Hepatocyte (in vitro differentiated cells): ENCODE measurements at regions not wholly inside any gene's neighbourhood (a gene's known extent, or its start where the extent isn't known, plus 50 kb on each side); places are given as distances from the start of the nearest gene placed in this dataset.

Source experiments
- DNase-seq: peaks from one replicate; pipeline ENCODE4 v3.0.0-alpha.2; 2016; ENCODE audit warnings: low spot score
- H2AFZ ChIP-seq: fragments of 200-600 bp; sonication (generic); 2 replicates; pipeline ENCODE4 v1.6.0; 2016; ENCODE audit warnings: antibody characterized with exemption, mild to moderate bottlenecking
- H3K27ac ChIP-seq: fragments of 200-600 bp; sonication (generic); 2 replicates; pipeline ENCODE4 v1.5.1; 2016; ENCODE audit warnings: mild to moderate bottlenecking
- H3K27me3 ChIP-seq: fragments of 200-600 bp; sonication (generic); 2 replicates; pipeline ENCODE4 v1.6.1; 2016
- H3K36me3 ChIP-seq: fragments of 200-600 bp; sonication (generic); replicated peaks from 2 replicates; pipeline ENCODE4 v1.5.1; 2016; ENCODE audit warnings: low read depth; ENCODE audit not compliant: insufficient read depth
- H3K4me1 ChIP-seq: fragments of 200-600 bp; sonication (generic); 2 replicates; pipeline ENCODE4 v1.5.1; 2016; ENCODE audit warnings: mild to moderate bottlenecking, moderate library complexity; ENCODE audit not compliant: insufficient read depth
- H3K4me2 ChIP-seq: fragments of 200-600 bp; sonication (generic); 2 replicates; pipeline ENCODE4 v1.6.0; 2016
- H3K4me3 ChIP-seq: fragments of 200-600 bp; sonication (generic); 2 replicates; pipeline ENCODE4 v1.5.1; 2016; ENCODE audit warnings: mild to moderate bottlenecking
- H3K79me2 ChIP-seq: fragments of 200-600 bp; sonication (generic); 2 replicates; pipeline ENCODE4 v1.6.0; 2017; ENCODE audit warnings: mild to moderate bottlenecking
- H3K9me2 ChIP-seq: fragments of 200-600 bp; sonication (generic); replicated peaks from 2 replicates; pipeline ENCODE4 v1.6.0; 2017; ENCODE audit warnings: mild to moderate bottlenecking; ENCODE audit not compliant: insufficient read depth
- H3K9me3 ChIP-seq: fragments of 200-600 bp; sonication (generic); 2 replicates; pipeline ENCODE4 v1.5.1; 2016; ENCODE audit warnings: low read depth, mild to moderate bottlenecking
- H4K20me1 ChIP-seq: fragments of 200-600 bp; sonication (generic); 2 replicates; pipeline ENCODE4 v1.6.0; 2016; ENCODE audit warnings: mild to moderate bottlenecking; ENCODE audit not compliant: insufficient read depth, poor library complexity, severe bottlenecking
- EZH2 ChIP-seq: fragments of 200-600 bp; sonication (generic); IDR thresholded peaks from 2 replicates; pipeline ENCODE4 v1.6.1; 2016; ENCODE audit warnings: antibody characterized with exemption, mild to moderate bottlenecking, borderline replicate concordance
- EZH2phosphoT487 ChIP-seq: fragments of 200-600 bp; sonication (generic); IDR thresholded peaks from one replicate; pipeline ENCODE4 v1.6.1; 2018; ENCODE audit warnings: antibody characterized with exemption, mild to moderate bottlenecking, low read depth, moderate library complexity; ENCODE audit not compliant: unreplicated experiment, severe bottlenecking
- WGBS: methylation state at CpG from one replicate; pipeline ENCODE4 v1.1.6; 2016; ENCODE audit warnings: low lambda C conversion rate; ENCODE audit errors: missing lambda C conversion rate; 5-methylcytosine and 5-hydroxymethylcytosine counted together
- TF ChIP-seq, protein P1 (sequence below): fragments of 200-600 bp; sonication (generic); IDR thresholded peaks from 2 replicates; pipeline ENCODE4 v1.5.1; 2016; ENCODE audit warnings: antibody characterized with exemption, mild to moderate bottlenecking; ENCODE audit not compliant: poor library complexity

DNA sequence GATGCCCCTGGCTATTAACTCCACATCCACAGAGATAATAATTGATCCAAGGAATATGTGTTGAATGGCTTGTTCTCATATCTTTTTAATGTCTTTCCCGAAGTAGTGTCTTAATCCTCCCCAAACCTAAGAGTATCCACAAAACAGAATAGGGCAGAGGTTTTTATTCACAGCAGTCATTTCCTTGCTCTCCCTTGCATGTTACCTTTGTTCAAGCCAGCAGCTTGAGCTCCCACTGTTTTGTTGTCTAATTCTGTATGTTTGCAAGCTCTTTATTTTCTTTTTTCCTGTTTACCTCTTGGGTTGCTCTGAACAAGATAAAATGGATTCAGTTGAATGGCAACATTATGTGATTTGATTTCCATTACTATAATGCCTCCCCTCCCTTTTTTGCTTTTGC is 308.6 kb upstream of the ZP4 start:
- Histone ChIP-seq H3K27ac (no peak overlapping the region), H3K27me3 (no peaks in the 10 kb centered on the region), H2AFZ (no peak overlapping the region), H4K20me1 (no peaks in the 10 kb centered on the region), H3K4me3 (no peak overlapping the region), H3K4me2 (no peak overlapping the region), H3K9me3 (no peaks in the 10 kb centered on the region), H3K36me3 (no peaks in the 10 kb centered on the region), H3K79me2 (no peaks in the 10 kb centered on the region), H3K4me1 (no peaks in the 10 kb centered on the region), H3K9me2 (no peaks in the 10 kb centered on the region)
- WGBS = 63% methylated on average over 1 of the region's 1 CpG
- no peak for DNase-seq
- TF ChIP-seq, protein P1, sequence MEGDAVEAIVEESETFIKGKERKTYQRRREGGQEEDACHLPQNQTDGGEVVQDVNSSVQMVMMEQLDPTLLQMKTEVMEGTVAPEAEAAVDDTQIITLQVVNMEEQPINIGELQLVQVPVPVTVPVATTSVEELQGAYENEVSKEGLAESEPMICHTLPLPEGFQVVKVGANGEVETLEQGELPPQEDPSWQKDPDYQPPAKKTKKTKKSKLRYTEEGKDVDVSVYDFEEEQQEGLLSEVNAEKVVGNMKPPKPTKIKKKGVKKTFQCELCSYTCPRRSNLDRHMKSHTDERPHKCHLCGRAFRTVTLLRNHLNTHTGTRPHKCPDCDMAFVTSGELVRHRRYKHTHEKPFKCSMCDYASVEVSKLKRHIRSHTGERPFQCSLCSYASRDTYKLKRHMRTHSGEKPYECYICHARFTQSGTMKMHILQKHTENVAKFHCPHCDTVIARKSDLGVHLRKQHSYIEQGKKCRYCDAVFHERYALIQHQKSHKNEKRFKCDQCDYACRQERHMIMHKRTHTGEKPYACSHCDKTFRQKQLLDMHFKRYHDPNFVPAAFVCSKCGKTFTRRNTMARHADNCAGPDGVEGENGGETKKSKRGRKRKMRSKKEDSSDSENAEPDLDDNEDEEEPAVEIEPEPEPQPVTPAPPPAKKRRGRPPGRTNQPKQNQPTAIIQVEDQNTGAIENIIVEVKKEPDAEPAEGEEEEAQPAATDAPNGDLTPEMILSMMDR = no peak
- TF ChIP-seq EZH2 (no peak), EZH2phosphoT487 (no peak)

DNA sequence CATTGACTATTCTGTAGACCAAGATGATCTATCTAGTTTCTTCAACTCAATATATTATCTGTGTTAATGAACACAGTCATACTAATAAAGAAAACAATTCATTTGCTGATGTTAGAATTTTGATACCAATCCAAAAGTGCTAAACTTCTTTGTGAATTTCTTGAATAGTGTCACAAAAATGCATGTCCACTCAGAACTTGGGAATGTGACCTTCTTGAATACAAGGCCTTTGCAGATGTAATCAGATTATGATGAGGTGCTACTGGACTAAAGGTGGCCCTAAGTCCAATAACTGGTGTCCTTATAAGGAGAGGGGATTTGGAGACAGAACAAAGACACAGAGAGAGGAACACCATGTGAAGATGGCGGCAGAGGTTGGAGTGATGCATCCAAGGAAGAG is 305.8 kb upstream of the ZP4 start:
- Histone ChIP-seq H3K27me3 (no peaks in the 10 kb centered on the region), H3K9me2 (no peaks in the 10 kb centered on the region), H4K20me1 (no peaks in the 10 kb centered on the region), H3K27ac (no peak overlapping the region), H2AFZ (no peak overlapping the region), H3K4me1 (no peaks in the 10 kb centered on the region), H3K9me3 (no peaks in the 10 kb centered on the region), H3K4me2 (no peak overlapping the region), H3K4me3 (no peak overlapping the region), H3K79me2 (no peaks in the 10 kb centered on the region), H3K36me3 (no peaks in the 10 kb centered on the region)
- no peak for DNase-seq
- WGBS = 100% methylated on average over 1 of the region's 1 CpG
- no peak for TF ChIP-seq EZH2
- TF ChIP-seq, protein P1 = no peak
- no peak for TF ChIP-seq EZH2phosphoT487

DNA sequence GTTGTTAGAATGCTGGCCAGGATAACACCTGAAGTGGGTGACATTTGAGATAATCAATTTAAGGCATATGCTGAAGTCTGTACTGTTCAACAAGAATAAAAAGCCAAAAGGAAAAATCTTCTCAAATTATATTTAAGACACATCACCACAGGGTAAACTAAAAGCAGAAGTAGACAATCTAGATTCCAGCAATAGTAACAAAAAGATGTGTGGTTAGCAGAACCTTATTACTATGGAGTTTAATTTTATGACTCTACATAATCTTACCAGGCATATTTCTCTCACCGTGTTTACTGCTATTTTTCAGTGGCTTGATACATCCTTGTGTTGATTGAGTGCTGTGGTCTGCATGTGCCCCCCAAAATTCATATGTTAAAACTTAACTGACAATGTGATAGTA is 300.4 kb upstream of the ZP4 start:
- Histone ChIP-seq H3K4me3 (no peak overlapping the region), H3K9me3 (no peaks in the 10 kb centered on the region), H3K36me3 (no peaks in the 10 kb centered on the region), H2AFZ (no peak overlapping the region), H4K20me1 (no peaks in the 10 kb centered on the region), H3K27me3 (no peaks in the 10 kb centered on the region), H3K4me1 (no peaks in the 10 kb centered on the region), H3K4me2 (no peak overlapping the region), H3K79me2 (no peaks in the 10 kb centered on the region), H3K9me2 (no peaks in the 10 kb centered on the region), H3K27ac (no peak overlapping the region)
- TF ChIP-seq EZH2phosphoT487 (no peak), EZH2 (no peak)
- TF ChIP-seq, protein P1 = no peak
- 94% methylated on average over 1 of the region's 1 CpG for WGBS
- no peak for DNase-seq

DNA sequence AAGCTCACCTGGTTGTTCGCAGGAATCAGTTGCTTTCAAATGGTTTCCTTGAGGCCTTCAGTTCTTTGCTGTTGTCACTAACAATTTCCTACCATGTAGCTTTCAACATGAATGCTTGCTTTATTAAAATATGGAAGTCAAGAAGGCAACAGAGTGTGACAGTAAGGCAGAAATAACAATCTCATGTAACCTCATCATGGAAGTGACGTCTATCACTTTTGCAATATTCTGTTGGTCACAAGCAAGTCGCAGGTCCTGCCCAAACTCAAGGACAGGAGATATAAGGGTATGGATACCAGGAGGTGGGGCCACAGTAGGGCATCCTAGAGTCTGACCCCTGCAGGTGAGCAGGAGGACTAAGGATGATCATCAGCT is 296.8 kb upstream of the ZP4 start:
- TF ChIP-seq EZH2phosphoT487 = no peak
- TF ChIP-seq, protein P1 = no peak
- no peak for TF ChIP-seq EZH2
- H3K27me3 ChIP-seq = no peaks in the 10 kb centered on the region
- H3K79me2 ChIP-seq = no peaks in the 10 kb centered on the region
- H3K4me1 ChIP-seq = no peaks in the 10 kb centered on the region
- no peaks in the 10 kb centered on the region for H3K36me3 ChIP-seq
- DNase-seq = no peak
- H4K20me1 ChIP-seq = no peaks in the 10 kb centered on the region
- H3K9me2 ChIP-seq = no peaks in the 10 kb centered on the region
- 93% methylated on average over 3 of the region's 3 CpGs for WGBS
- no peak overlapping the region for H3K4me2 ChIP-seq
- no peaks in the 10 kb centered on the region for H3K9me3 ChIP-seq
- H3K4me3 ChIP-seq = no peak overlapping the region
- H3K27ac ChIP-seq = no peak overlapping the region
- H2AFZ ChIP-seq = no peak overlapping the region
